Adrenal gland (tissue), 9 donors: ENCODE measurements at regions not wholly inside any gene's neighbourhood (a gene's known extent, or its start where the extent isn't known, plus 50 kb on each side); places are given as distances from the start of the nearest gene placed in this dataset.

Experiments
- DNase-seq, 7 donors: peaks; one replicate each; pipeline ENCODE4 v3.0.0-alpha.2; 2019 to 2020
- H3K27ac ChIP-seq, 5 donors: fragments of 200-600 bp; sonication (generic) in 4 of 5; 1 replicate in 3 of 5; 2 replicates in 2 of 5; pipeline versions ENCODE4 v1.5.1 to v1.8.0; 2016 to 2020; ENCODE audit warnings: mild to moderate bottlenecking in 1 of 5
- H3K27me3 ChIP-seq: fragments of 200-600 bp; 2 replicates; pipeline ENCODE4 v1.8.0; 2021
- H3K36me3 ChIP-seq, 2 donors: fragments of 200-600 bp; replicated peaks in 1 of 2; 1 replicate in 1 of 2; 2 replicates in 1 of 2; pipeline versions ENCODE4 v1.5.1 to v1.8.0; 2018 to 2022
- H3K4me1 ChIP-seq, 2 donors: fragments of 200-600 bp; replicated peaks in 1 of 2; 1 replicate in 1 of 2; 2 replicates in 1 of 2; pipeline versions ENCODE4 v1.5.1 to v1.8.0; 2018 to 2021
- H3K4me3 ChIP-seq, 4 donors: fragments of 200-600 bp; sonication (generic) in 3 of 4; one replicate each; pipeline ENCODE4 v1.5.1; 2016 to 2018
- H3K9me3 ChIP-seq, 3 donors: fragments of 200-600 bp; sonication (generic) in 1 of 3; replicated peaks in 1 of 3; 1 replicate in 2 of 3; 2 replicates in 1 of 3; pipeline versions ENCODE4 v1.5.1 to v1.8.0; 2016 to 2021
- POLR2A ChIP-seq, 2 donors: fragments of 450-650 bp; IDR thresholded peaks; one replicate each; pipeline ENCODE4 v1.6.1; 2017; ENCODE audit warnings: antibody characterized with exemption in 2 of 2, mild to moderate bottlenecking in 2 of 2, moderate library complexity in 1 of 2
- WGBS, 4 donors: extraction: QIAGEN DNeasy Blood & Tissue Kit in 2 of 4; methylation state at CpG; one replicate each; pipeline versions ENCODE4 v1.1.5 to v1.1.7; 2013 to 2017; 5-methylcytosine and 5-hydroxymethylcytosine counted together
- intact Hi-C, 2 donors: fragments of 100-400 bp; cut with DNase I; formaldehyde crosslinking; loops; one replicate each; pipeline versions ENCODE4 v1.14.1 to v1.15.0; 2022 to 2023
- TF ChIP-seq, protein P1 (sequence below), 6 experiments: fragments of 450-650 bp in 4 of 6; fragments of 200-600 bp in 2 of 6; sonication (generic) in 1 of 6; IDR thresholded peaks; 1 replicate in 5 of 6; 2 replicates in 1 of 6; pipeline versions ENCODE4 v1.5.1 to v1.8.0; 2016 to 2021; ENCODE audit warnings: antibody characterized with exemption in 6 of 6, mild to moderate bottlenecking in 2 of 6, moderate library complexity in 1 of 6
- donor health status: healthy with polysubstance abuse.
- donor health status: Bipolar disorder and iron deficiency.
- donor health status: DM: yes; HTN: yes; CAD: no.
- donor health status: DM: no; HTN: no; CAD: no.
- donor health status: DM: no; HTN: no; CAD: no.

DNA sequence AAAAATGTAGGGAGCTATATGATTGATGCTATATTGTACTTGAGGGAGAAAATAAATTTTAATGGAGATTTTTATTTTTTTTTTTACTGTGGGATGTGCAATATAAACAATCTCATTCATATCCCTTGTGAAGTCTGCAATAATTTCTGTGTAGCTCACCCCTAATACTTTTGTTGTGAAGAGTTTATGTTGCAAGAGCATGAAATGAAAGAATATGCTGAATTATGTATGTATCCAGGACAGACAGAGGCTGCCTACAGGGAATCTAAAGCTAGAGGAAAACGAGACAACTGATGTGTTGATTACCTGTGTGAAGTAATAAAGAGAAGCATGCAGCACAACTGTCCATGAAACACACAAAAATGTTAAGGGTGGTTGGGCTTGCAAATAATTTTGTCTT, 643.3 kb downstream of the DCDC2C start:
- no peaks in the 10 kb centered on the region for H3K27me3 ChIP-seq
- TF ChIP-seq, protein P1, sequence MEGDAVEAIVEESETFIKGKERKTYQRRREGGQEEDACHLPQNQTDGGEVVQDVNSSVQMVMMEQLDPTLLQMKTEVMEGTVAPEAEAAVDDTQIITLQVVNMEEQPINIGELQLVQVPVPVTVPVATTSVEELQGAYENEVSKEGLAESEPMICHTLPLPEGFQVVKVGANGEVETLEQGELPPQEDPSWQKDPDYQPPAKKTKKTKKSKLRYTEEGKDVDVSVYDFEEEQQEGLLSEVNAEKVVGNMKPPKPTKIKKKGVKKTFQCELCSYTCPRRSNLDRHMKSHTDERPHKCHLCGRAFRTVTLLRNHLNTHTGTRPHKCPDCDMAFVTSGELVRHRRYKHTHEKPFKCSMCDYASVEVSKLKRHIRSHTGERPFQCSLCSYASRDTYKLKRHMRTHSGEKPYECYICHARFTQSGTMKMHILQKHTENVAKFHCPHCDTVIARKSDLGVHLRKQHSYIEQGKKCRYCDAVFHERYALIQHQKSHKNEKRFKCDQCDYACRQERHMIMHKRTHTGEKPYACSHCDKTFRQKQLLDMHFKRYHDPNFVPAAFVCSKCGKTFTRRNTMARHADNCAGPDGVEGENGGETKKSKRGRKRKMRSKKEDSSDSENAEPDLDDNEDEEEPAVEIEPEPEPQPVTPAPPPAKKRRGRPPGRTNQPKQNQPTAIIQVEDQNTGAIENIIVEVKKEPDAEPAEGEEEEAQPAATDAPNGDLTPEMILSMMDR (IDR thresholded peaks at IDR 0.05) = no peak
- no peak for TF ChIP-seq POLR2A (IDR thresholded peaks at IDR 0.05)
- intact Hi-C loops = no loop called here
- DNase-seq = no peak
- no peak overlapping the region for H3K27ac ChIP-seq
- peaks cover 0 to 9% (median 0%) of the 10 kb centered on the region in 3 donors for H3K9me3 ChIP-seq
- H3K4me1 ChIP-seq = no peaks in the 10 kb centered on the region
- no peaks in the 10 kb centered on the region for H3K36me3 ChIP-seq
- 32 to 52% (median 41%) methylated on average over 1 of the region's 1 CpG for WGBS, 4 donors
- no peak overlapping the region for H3K4me3 ChIP-seq

DNA sequence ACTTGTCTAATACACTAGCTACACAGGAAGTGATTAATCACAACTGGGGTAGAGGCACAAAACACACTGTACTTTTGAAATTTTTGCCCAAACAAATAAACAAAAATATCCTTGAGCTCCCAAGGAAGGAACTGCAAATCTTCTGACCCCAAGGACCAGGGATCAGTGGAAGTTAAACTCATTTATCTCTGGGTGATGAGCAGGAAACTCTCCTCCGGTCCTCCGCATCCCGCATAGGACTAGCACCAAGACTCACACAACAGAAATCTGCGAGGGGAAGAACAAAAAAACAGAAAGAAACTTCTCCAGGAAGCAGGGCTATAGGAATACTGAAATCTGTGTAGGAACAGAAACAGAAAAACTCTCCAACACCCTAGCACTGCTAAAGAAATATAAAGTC, 650.3 kb downstream of the DCDC2C start:
- DNase-seq = no peak
- 45 to 78% (median 70%) methylated on average over 4 of the region's 4 CpGs for WGBS, 4 donors
- Histone ChIP-seq H3K4me1 (no peaks in the 10 kb centered on the region), H3K9me3 (no peaks in the 10 kb centered on the region), H3K36me3 (no peaks in the 10 kb centered on the region), H3K27ac (peak overlapping the region in 1 of 5 donors; percentile 29), H3K4me3 (no peak overlapping the region), H3K27me3 (no peaks in the 10 kb centered on the region)
- intact Hi-C loops = no loop called here
- no peak for TF ChIP-seq POLR2A (IDR thresholded peaks at IDR 0.05)
- TF ChIP-seq, protein P1 (IDR thresholded peaks at IDR 0.05) = no peak

GRCh38 chr2:4354164-4354563, 650.8 kb downstream of the DCDC2C start:
- TF ChIP-seq, protein P1 (IDR thresholded peaks at IDR 0.05) = no peak
- no peak for TF ChIP-seq POLR2A (IDR thresholded peaks at IDR 0.05)
- H3K36me3 ChIP-seq = no peaks in the 10 kb centered on the region
- H3K4me1 ChIP-seq = no peaks in the 10 kb centered on the region
- H3K4me3 ChIP-seq = no peak overlapping the region
- H3K9me3 ChIP-seq = no peaks in the 10 kb centered on the region
- intact Hi-C loops = no loop called here
- 34 to 57% (median 54%) methylated on average over 1 of the region's 1 CpG for WGBS, 4 donors
- DNase-seq = no peak
- H3K27me3 ChIP-seq = no peaks in the 10 kb centered on the region
- H3K27ac ChIP-seq = peak overlapping the region in 1 of 5 donors; percentile 29

DNA sequence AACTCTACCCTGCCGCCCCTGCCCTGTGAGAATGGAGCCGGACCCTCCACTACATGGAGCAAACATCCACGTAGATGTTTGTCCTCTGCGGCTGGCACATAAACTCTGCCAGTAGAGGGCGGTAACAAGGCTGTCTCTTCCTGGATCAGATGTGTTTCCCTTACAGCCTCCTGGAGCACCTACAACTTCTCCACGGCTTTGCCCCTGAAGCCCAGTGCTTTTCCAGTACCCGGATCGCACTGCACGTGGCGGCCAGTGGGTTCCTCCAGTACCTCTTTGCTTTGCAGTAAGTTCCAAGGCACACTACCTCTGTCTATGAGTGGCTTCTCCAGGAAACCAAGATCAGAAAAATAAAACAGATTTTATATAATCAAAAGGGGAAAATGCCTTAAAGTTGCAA, 651.3 kb downstream of the DCDC2C start:
- TF ChIP-seq, protein P1 (IDR thresholded peaks at IDR 0.05) = peak in 1 of 6 experiments; percentile 13
- TF ChIP-seq POLR2A (IDR thresholded peaks at IDR 0.05) = no peak
- intact Hi-C loops = no loop called here
- no peaks in the 10 kb centered on the region for H3K9me3 ChIP-seq
- 63 to 70% (median 65%) methylated on average over 10 of the region's 10 CpGs for WGBS, 4 donors
- H3K4me1 ChIP-seq = no peaks in the 10 kb centered on the region
- no peaks in the 10 kb centered on the region for H3K36me3 ChIP-seq
- H3K27me3 ChIP-seq = no peaks in the 10 kb centered on the region
- DNase-seq = peak in 5 of 7 donors; percentile 8 to 59 (median 19)
- no peak overlapping the region for H3K4me3 ChIP-seq
- peak overlapping the region in 1 of 5 donors; percentile 22 for H3K27ac ChIP-seq
